Endothelial cell of umbilical vein (primary cell): ENCODE measurements at regions not wholly inside any gene's neighbourhood (a gene's known extent, or its start where the extent isn't known, plus 50 kb on each side); places are given as distances from the start of the nearest gene placed in this dataset.

Source experiments
- EZH2 ChIP-seq: IDR thresholded peaks from 2 replicates; pipeline ENCODE4 v1.6.1; 2012; ENCODE audit warnings: borderline replicate concordance, low read depth, mild to moderate bottlenecking, moderate library complexity, low read length, inconsistent platforms; ENCODE audit not compliant: severe bottlenecking
- FOS ChIP-seq: IDR thresholded peaks from 2 replicates; pipeline ENCODE4 v1.6.1; 2011; ENCODE audit warnings: mild to moderate bottlenecking, low read length, moderate library complexity, borderline replicate concordance; ENCODE audit not compliant: insufficient read depth
- GATA2 ChIP-seq: IDR thresholded peaks from 2 replicates; pipeline ENCODE4 v1.7.0; 2011; ENCODE audit warnings: low read depth, mild to moderate bottlenecking, moderate library complexity, mixed read lengths, low read length; ENCODE audit not compliant: insufficient read length, insufficient read depth
- MYC ChIP-seq: IDR thresholded peaks from one replicate; pipeline ENCODE4 v1.6.1; 2011; ENCODE audit warnings: mild to moderate bottlenecking, low read depth, low read length
- POLR2A ChIP-seq: IDR thresholded peaks from 2 replicates; pipeline ENCODE4 v1.6.1; 2012; ENCODE audit warnings: low read depth, mild to moderate bottlenecking, control low read depth, low read length
- POLR2AphosphoS5 ChIP-seq: IDR thresholded peaks from 2 replicates; pipeline ENCODE4 v1.6.1; 2012; ENCODE audit warnings: low read depth, mild to moderate bottlenecking, control low read depth, low read length, moderate library complexity; ENCODE audit not compliant: insufficient read depth
- TF ChIP-seq, protein P1 (sequence below), 2 donors: IDR thresholded peaks; 1 replicate in 1 of 2; 2 replicates in 1 of 2; pipeline ENCODE4 v1.5.1; 2011; ENCODE audit warnings: low read length in 2 of 2, mild to moderate bottlenecking in 2 of 2, moderate library complexity in 2 of 2, control low read depth in 1 of 2, inconsistent platforms in 1 of 2, low read depth in 1 of 2; ENCODE audit not compliant: insufficient read depth in 1 of 2; ENCODE audit errors: extremely low read depth in 1 of 2
- TF ChIP-seq, protein P2 (sequence below): IDR thresholded peaks from 2 replicates; pipeline ENCODE4 v1.6.1; 2011; ENCODE audit not compliant: insufficient read depth, insufficient read length

DNA sequence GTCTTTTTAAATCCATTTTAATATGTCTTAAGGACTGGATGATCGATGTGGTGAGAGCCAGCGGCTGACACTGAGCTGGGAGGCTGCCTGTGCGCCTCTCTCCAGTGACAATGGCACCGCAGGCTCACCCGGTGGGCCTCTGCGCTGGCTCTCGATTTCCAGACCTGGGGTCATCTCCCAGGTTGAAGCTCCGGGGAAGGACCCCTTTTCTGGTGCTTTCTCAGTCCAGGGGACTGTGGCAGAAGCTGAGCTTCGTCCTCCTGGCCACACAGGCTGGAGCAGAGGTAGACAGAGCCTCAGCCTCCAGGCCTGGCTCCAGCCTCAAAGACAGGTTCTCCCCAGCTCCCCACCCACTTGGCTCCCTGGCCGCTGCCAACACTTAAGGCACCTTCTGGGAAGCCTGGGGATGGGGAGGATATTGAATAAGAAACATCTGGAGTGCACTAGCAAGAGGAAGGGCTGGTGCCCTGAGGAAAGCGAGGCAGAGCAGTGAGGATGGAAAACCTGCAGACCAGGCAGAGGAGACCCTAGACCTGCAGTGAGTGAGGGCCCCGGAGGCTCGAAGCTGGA, 154.2 kb upstream of the SMAD3 start:
- TF ChIP-seq POLR2AphosphoS5 (no peak), EZH2 (no peak), POLR2A (no peak), MYC (no peak), GATA2 (no peak), FOS (no peak)
- TF ChIP-seq, protein P1, sequence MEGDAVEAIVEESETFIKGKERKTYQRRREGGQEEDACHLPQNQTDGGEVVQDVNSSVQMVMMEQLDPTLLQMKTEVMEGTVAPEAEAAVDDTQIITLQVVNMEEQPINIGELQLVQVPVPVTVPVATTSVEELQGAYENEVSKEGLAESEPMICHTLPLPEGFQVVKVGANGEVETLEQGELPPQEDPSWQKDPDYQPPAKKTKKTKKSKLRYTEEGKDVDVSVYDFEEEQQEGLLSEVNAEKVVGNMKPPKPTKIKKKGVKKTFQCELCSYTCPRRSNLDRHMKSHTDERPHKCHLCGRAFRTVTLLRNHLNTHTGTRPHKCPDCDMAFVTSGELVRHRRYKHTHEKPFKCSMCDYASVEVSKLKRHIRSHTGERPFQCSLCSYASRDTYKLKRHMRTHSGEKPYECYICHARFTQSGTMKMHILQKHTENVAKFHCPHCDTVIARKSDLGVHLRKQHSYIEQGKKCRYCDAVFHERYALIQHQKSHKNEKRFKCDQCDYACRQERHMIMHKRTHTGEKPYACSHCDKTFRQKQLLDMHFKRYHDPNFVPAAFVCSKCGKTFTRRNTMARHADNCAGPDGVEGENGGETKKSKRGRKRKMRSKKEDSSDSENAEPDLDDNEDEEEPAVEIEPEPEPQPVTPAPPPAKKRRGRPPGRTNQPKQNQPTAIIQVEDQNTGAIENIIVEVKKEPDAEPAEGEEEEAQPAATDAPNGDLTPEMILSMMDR (IDR thresholded peaks at IDR 0.05; ENCODE audit: extremely low read depth in 1 of 2, insufficient read depth in 1 of 2, low read depth in 1 of 2, low read length in 2 of 2): no peak
- TF ChIP-seq, protein P2, sequence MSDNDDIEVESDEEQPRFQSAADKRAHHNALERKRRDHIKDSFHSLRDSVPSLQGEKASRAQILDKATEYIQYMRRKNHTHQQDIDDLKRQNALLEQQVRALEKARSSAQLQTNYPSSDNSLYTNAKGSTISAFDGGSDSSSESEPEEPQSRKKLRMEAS: no peak
